ENCODE measurements at regions not wholly inside any gene's neighbourhood (a gene's known extent, or its start where the extent isn't known, plus 50 kb on each side); places are given as distances from the start of the nearest gene placed in this dataset.

GRCh38 chr12:100716945-100717732 lies 77.4 kb upstream of the ANO4 start:
- DNase-seq (ENCODE audit: low read depth) = peak; percentile 31
- no peak for TF ChIP-seq CTCF (conservative IDR thresholded peaks at IDR 0.05; ENCODE audit: low read length)
- peak overlapping the region; percentile 59 for H3K4me3 ChIP-seq (ENCODE audit: low read length)

- TF ChIP-seq CTCF (conservative IDR thresholded peaks at IDR 0.05; ENCODE audit: low read length) = no peak
- peak overlapping the region; percentile 59 for H3K4me3 ChIP-seq (ENCODE audit: low read length)
- DNase-seq (ENCODE audit: low read depth) = peak; percentile 20
Observed at GRCh38 chr12:100717733-100718067, 76.9 kb upstream of the ANO4 start.

GRCh38 chr12:100718187-100718586 lies 76.4 kb upstream of the ANO4 start:
- DNase-seq (ENCODE audit: low read depth) = peak; percentile 49
- no peak for TF ChIP-seq CTCF (conservative IDR thresholded peaks at IDR 0.05; ENCODE audit: low read length)
- H3K4me3 ChIP-seq (ENCODE audit: low read length) = peak overlapping the region; percentile 59

- no peak overlapping the region for H3K4me3 ChIP-seq (ENCODE audit: low read length)
- peak; percentile 53 for DNase-seq (ENCODE audit: low read depth)
- no peak for TF ChIP-seq CTCF (conservative IDR thresholded peaks at IDR 0.05; ENCODE audit: low read length)
Observed at GRCh38 chr12:100720016-100720654, 74.4 kb upstream of the ANO4 start.

GRCh38 chr12:100721169-100721568 lies 73.4 kb upstream of the ANO4 start:
- no peak overlapping the region for H3K4me3 ChIP-seq (ENCODE audit: low read length)
- no peak for DNase-seq (ENCODE audit: low read depth)
- TF ChIP-seq CTCF (conservative IDR thresholded peaks at IDR 0.05; ENCODE audit: low read length) = no peak

- DNase-seq (ENCODE audit: low read depth) = no peak
- H3K4me3 ChIP-seq (ENCODE audit: low read length) = no peak overlapping the region
- TF ChIP-seq CTCF (conservative IDR thresholded peaks at IDR 0.05; ENCODE audit: low read length) = no peak
Observed at GRCh38 chr12:100724071-100724470, 70.5 kb upstream of the ANO4 start.

Measured in AG10803 (cell line).